GM21390 (cell line): ENCODE measurements at regions not wholly inside any gene's neighbourhood (a gene's known extent, or its start where the extent isn't known, plus 50 kb on each side); places are given as distances from the start of the nearest gene placed in this dataset.
"Not testable (repeated sequence)": the region's sequence is repeated elsewhere in the genome, so short reads cannot be mapped to it uniquely, and the experiment has no call there.

Experiments used
- ATAC-seq: cut with Tn5 transposase; IDR thresholded peaks from one replicate; pipeline ENCODE4 v1.9.1; 2021; ENCODE audit not compliant: unreplicated experiment

DNA sequence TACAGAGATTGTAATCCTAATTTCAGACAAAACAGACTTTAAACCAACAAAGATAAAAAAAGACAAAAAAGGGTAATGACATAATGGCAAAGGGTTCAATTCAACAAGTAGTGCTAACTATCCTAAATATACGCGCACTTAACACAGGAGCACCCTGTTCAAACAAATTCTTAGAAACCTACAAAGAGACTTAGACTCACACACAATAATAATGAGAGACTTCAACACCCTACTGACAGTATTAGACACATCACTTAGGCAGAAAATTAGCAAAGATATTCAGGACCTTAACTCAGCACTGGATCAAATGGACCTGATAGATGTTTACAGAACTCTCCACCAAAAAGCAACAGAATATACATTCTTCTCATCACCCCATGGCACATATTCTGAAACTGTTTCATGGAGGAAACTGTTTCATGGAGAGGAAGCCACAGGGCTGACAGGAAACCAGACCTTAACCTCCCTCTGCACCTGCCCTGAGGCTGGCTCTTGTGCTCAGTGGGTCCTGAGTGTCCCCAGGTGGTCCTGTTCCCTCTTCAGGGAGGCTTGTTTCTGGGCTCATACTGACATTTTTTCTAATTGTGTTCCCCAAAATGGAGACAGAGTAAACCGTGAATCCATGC lies 54.7 kb downstream of the OR4M2 start:
- not testable (repeated sequence) for ATAC-seq

DNA sequence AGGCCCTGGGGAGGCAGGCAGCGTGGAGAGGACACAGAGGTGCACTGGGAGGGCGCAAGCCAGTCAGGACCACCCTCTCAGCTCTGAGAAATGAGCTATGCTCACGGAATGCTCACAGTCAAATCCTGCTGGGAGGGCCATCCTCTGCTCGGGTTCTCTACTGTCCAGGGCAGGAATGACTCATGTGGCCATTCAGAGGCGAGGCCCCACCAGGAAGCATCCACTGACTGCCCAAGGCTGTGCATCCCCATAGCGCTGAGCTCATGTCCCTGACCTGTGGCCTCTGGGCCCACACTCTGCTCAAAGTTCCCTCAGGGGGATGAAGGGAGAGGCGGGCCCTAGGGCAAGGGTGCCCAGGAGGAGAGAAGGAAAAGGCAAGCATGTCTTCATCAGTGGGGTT lies 57.2 kb downstream of the OR4M2 start:
- not testable (repeated sequence) for ATAC-seq

DNA sequence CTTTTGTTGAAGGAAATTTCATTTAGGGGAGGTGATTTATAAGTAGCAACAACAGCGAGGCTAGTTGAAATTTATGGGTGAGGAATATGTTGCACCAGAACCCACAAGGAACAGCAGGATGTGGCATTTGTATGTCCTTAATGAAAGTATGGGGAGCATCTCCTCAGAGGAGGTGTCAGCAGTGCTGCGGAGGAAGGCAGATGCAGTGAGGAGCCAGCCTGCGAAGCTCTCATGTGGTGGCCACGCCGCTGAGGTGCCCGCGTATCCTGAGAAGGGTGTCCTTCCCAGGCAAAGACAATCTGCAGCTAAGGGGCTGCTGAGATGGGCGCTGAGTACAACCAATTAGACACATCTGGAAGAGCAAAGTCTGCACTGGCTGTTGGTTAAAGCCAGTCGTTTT lies 60.8 kb downstream of the OR4M2 start:
- not testable (repeated sequence) for ATAC-seq

DNA sequence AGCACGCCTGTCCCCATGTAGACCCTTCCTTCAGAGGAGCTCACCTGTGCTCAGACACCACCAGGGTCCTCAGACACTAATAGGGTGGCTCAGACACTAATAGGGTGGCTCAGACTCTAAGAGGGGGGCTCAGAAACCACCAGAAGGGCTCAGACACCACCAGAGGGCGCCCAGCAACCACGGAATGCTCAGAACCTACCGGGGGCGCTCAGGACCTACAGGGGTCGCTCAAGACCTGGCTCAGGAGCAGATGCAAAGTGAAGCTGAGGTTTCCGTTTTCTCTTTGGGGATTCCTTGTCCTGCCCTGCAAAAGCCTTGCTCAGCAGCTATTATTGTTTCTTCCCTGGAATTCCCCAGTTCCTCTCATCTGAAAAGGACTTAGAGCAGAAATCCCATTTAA lies 67.8 kb downstream of the OR4M2 start:
- peak; percentile 86 for ATAC-seq

DNA sequence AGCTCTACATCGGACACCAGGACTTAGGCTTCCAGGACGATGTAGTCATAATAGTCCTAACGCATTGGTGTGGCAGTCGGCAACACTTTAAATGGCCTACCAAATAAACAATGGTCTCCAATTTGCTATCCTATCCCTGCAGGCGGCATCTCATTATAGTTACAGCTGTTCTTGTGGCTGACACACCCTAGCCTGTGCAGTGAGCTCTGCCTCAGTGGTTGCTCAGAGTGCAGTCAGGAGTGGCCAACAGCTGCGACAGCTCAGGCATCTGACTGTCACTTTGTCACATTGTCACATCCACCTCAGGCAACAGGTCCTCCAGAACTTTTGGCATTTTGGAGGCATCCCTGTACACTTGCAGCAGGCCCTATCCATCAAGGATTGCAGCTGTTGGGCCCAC lies 77.9 kb downstream of the OR4M2 start:
- ATAC-seq, result not testable (repeated sequence)

DNA sequence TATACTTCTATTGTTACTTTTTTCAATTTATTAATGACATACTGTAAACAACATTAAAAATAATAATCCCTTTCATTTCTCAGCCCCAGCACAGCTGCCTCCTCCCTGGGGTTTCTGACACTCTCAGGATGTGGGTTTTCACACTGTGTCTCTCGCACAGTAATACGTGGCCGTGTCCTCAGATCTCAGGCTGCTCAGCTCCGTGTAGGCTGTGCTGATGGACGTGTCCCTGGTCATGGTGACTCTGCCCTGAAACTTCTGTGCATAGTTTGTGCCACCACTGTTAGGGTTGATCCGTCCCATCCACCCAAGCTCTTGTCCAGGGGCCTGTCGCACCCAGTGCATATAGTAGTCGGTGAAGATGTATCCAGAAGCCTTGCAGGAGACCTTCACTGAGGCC lies 80.0 kb downstream of the OR4M2 start:
- peak; percentile 28 for ATAC-seq

DNA sequence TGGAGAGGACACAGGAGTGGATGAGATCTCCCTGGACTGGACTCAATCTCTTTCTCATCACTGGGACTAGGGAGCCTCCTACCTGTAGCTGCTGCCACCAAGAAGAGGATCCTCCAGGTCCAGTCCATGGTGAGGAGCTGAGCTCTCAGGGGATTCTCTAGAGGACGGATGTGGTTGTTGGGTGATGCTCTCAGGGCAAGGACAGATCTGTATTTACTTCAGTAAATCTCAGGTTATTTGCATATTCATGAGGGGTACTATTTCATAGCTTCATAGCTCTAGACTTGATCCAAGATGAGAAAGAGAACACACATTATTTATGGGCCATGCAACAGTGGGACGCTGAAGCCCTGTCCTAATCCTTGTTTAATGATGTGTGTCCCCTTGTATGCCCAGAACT lies 80.4 kb downstream of the OR4M2 start:
- ATAC-seq, result peak; percentile 79

DNA sequence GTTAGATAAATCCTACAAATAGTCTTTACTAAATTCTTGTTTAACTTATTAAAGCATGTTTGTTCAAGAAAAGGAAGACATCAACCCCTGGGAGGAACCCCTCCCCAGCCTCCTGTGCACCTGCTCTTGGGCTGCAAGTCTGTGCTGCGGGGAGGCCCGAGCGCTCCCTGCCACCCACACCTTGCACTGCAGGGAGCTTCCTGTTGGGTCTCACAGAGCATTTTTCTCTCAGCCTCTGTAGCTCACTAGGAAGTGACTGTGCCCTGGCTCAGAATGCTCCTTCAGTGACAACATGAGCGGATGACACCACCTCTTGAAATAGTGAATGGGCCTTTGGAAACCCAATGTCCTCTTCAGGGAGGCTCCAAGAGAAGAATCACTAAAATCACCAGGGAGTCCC lies 81.1 kb downstream of the OR4M2 start:
- ATAC-seq, result peak; percentile 73

DNA sequence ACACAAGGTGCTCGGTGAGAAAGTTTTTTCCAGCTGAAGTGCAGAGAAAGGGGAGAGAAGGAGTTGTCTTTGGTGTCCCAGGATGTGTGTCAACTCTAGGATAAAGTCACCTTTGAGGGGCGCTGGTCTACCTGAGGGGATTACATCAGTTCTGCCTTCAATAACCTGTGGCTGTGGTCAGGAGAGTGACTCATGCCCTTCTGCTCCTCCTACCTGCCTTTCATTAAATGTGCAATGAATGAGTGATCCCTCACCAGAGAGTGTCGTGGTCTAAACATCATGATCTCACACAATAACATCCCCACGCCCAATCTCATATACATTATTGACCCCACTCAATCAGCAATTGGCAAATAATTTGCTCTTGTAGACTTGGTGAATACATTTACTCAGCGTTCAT lies 83.4 kb downstream of the OR4M2 start:
- not testable (repeated sequence) for ATAC-seq

DNA sequence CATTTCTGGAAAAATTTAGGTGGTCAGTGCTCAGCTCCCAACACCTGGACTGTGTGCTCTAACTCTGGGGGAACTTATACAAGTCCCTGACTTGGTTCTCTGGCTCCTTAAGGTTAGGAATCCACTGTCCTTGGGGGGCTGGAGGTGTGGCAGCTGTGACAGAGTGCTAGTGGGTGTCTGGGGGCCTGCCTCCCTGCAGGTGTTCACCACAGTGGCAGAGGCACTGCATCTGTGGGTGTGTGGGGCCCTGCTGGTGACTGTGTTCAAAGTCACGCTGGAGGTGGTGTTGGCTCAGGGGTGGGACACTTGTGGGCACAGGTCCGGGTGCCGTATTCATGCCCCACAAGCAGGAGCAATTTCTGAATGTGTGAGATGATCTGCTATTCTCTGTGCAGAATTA lies 87.2 kb downstream of the OR4M2 start:
- ATAC-seq, result not testable (repeated sequence)

DNA sequence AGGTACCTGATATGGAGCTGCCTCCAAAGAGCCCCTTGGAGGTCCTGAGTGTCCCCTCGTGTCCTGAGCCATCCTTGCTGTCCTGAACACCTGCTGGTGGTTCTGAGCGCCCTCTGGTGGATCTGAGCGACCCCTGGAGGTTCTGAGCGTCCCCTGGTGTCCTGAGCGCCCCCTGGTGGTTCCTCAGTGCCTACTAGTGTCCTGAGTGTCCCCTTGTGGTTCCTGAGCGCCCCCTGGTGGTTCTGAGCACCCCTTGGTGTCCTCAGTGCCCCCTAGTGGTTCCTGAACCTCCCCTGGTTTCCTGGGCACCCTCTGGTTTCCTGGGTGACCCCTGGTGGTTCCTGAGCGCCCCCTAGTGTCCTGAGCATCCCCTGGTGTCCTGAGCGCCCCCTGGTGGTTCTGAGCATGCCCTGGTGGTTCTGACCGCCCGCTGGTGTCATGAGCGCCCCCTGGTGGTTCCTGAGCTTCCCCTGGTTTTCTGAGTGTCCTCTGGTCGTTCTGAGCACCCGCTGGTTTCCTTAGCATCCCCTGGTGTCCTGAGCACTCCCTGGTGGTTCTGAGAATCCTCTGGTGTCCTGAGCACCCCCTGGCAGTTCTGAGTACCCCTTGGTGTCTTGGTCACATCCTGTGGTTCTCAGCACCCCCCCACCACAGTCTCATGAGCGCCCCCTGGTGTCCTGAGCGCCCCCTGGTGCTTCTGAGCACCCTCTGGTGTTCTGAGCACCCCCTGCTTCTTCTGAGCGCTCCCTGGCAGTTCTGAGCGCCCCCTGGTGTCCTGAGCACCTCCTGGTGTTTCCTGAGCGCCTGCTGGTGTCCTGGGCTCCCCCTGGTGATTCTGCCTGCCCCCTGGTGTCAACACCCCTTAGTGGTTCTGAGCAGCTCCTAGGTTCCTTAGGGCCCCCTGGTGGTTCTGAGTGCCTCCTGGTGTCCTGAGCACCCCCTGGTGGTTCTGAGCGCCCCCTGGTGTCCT lies 93.0 kb downstream of the OR4M2 start:
- peak; percentile 64 for ATAC-seq

DNA sequence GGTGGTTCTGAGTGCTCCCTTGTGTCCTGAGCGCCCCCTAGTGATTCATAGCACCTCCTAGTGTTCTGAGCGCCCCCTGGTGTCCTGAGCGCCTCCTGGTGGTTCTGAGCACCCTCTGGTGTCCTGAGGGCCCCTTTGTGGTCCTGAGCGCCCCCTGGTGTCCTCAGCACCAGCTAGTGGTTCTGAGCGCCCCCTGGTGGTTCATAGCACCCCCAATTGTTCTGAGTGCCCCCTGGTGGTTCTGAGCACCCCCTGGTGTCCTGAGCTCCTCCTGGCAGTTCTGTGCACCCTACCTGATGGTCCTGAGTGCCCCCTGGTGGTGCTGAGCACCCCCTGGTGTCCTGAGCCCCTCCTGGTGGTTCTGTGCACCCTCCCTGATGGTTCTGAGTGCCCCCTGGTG lies 93.8 kb downstream of the OR4M2 start:
- ATAC-seq, result peak; percentile 56

DNA sequence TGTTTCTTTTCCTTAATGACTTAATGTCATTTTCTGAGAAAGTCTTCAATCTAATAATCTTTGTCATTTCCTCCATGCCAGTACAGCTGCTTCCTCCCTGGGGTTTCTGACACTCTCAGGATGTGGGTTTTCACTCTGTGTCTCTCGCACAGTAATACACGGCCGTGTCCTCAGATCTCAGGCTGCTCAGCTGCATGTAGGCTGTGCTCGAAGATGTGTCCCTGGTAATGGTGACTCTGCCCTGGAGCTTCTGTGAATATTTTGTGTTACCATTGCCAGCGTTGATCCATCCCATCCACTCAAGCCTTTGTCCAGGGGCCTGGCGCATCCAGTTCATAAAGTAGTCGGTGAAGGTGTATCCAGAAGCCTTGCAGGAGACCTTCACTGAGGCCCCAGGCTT lies 97.6 kb downstream of the OR4M2 start:
- not testable (repeated sequence) for ATAC-seq

DNA sequence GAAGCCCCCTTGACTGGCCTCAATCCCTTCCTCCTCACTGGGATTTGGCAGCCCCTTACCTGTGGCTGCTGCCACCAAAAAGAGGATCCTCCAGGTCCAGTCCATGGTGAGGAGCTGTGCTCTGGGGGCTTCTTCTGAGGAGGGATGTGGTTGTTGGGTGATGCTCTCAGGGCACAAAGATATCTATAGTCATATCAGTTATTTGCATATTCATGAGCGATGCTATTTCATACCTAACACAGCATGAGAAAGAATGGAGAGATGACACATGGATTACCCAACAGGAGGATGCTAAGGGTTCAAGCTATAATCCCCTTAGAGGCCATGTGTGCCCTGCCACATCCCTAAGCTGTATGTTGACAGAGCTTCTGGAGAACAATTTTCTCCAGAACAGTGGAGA lies 98.1 kb downstream of the OR4M2 start:
- not testable (repeated sequence) for ATAC-seq

DNA sequence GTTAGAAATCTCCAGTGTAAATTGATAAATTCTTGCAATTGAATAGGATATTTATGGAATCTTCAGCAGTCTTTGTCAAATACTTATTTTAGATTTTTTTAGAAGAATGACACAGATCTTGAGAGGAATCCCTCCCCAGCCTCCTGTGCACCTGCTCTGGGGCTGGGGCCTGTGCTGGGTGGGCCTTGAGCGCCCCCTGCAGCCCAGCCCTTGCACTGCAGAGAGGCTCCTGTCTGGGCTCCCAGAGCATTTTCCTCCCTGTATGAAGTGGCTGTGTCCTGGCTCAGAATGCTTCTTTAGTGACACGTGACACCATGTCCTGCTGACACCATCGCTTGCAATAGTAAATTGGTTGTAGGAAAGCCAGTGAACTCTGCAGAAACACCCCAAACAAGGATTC lies 98.7 kb downstream of the OR4M2 start:
- not testable (repeated sequence) for ATAC-seq

DNA sequence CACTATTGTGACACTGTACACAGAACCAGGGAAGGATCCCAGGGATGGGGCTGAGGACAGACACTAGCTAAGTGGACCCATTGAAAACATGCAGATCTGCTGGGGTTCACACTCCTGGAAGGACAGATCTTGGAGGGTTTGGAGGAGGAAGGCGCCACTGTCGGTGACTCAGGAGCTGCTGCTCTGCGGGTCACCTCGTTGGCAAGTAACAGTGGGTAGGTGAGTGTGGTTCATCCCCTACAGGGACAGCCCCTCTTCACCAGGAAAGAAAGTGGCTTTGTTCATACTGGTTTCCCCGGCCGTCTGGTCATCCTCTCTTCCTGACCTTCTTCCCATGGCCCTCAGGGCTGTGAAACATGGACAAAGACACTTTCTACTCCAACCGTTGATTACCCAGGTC lies 100.3 kb downstream of the OR4M2 start:
- ATAC-seq, result not testable (repeated sequence)

DNA sequence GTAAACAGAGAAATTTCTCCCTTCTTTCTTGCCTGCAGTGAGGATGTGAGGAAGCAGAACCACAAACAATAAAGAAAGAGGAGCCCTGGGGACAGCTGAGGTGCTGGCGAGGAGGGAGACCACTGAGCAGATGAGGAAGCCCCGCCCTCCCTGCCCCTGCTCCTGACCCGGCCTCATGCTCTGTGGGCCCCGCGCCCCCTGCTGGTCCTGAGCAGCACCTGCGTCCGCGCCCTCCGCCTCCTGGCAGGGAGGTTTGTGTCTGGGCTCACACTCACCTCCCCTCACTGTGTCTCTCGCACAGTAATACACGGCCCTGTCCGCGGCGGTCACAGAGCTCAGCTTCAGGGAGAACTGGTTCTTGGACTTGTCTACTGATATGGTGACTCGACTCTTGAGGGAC lies 104.4 kb downstream of the OR4M2 start:
- peak; percentile 76 for ATAC-seq

DNA sequence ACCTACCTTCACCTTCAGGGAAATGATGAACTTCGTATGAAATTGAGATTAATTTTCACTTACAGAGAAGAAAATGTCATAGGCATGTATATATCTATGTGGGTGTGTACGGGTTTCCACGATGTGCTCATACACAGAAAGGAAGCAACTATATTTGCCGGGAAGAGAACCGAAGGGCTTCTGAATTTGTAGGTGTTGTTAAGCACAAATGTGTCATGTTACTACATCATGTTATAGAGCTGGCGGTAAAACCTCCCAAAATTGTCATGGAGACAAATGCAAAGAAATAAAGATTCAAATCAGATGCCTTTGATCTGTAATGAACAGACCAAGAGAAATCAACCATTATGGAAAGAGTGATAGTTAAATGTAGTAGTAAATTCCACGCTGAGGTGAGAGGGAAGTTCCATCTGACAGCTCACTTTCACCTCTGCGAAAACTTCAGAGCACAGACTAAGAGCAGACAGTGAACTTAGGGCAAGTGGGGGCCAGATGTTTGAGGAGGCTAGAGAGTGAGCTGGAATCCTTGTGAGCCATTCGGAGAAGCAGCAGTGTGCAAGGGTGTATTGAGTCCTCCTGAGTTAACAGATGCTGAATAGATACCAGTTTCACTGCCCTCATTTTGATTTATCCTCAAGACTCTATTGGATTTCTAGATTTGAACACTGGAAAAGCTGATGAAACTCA lies 106.7 kb downstream of the OR4M2 start:
- ATAC-seq, result not testable (repeated sequence)

DNA sequence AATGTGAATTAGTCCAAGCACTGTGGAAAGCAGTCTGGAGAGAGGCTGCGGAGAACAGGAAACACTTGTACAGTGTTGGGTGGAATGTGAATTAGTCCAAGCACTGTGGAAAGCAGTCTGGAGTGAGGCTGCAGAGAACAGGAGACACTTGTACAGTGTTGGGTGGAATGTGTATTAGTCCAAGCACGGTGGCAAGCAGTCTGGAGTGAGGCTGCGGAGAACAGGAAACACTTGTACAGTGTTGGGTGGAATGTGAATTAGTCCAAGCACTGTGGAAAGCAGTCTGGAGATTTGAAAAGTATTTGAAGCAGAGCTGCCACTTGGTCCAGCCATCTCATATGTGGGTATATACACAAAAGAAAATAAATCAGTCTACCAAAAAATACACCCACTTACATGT lies 111.5 kb downstream of the OR4M2 start:
- ATAC-seq, result not testable (repeated sequence)

DNA sequence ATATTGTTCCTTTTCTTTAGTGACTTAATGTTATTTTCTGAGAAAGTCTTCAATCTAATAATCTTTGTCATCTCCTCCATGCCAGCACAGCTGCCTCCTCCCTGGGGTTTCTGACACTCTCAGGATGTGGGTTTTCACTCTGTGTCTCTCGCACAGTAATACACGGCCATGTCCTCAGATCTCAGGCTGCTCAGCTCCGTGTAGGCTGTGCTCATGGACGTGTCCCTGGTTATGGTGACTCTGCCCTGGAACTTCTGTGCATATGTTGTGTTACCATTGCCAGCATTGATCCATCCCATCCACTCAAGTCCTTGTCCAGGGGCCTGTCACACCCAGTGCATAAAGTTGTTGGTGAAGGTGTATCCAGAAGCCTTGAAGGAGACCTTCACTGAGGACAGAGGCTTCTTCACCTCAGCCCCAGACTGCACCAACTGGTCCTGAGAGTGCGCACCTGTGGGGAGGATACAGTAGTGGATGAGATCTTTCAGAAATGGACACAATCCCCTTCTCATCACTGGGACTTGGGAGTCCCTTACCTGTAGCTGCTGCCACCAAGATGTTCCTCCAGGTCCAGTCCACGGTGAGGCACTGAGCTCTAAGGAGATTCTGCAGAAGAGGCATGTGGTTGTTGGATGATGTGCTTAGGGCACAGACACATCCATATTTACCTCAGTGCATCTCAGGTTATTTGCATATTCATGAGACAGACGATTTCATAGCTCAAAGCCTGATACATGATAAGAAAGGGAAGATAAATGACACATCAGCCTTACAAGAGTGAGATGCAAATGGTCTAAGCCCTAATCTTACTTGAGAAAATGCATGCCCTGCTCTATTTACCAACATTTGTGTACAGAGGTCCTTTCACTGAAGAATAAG lies 114.7 kb downstream of the OR4M2 start:
- not testable (repeated sequence) for ATAC-seq

DNA sequence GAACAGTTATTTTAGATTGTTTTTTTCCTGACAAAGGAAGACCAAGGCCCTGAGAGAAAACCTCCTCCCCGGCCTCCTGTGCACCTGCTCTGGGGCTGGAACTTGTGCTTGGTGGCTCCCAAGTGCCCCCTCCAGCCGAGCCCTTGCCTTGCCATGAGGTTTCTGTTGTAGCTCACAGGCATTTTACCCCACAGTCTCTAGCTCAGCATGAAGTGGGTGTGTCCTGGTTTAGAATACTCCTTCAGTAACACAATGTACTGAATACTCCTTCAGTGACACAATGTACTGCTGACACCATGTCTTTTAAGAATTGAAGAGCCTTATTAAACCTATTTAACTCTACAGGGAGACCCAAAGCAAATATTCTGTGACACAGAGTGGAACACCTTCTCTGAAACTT lies 116.1 kb downstream of the OR4M2 start:
- not testable (repeated sequence) for ATAC-seq
